Left lung (tissue), 4 donors: ENCODE measurements at regions not wholly inside any gene's neighbourhood (a gene's known extent, or its start where the extent isn't known, plus 50 kb on each side); places are given as distances from the start of the nearest gene placed in this dataset.
"Not testable (repeated sequence)": the region's sequence is repeated elsewhere in the genome, so short reads cannot be mapped to it uniquely, and the experiment has no call there.

ENCODE experiments used
- ATAC-seq: fragments of 200-7000 bp; cut with Tn5 transposase; one replicate; pipeline ENCODE4 v1.9.1; 2020; ENCODE audit warnings: moderate library complexity
- DNase-seq, 4 donors: peaks; one replicate each; pipeline ENCODE4 v3.0.0-alpha.2; 2013 to 2020
- H3K27ac ChIP-seq, 2 donors: fragments of 200-600 bp; sonication (generic) in 1 of 2; one replicate each; pipeline versions ENCODE4 v1.5.0 to v1.8.0; 2020 to 2021
- H3K27me3 ChIP-seq, 2 donors: fragments of 200-600 bp; sonication (generic) in 1 of 2; one replicate each; pipeline versions ENCODE4 v1.5.0 to v1.8.0; 2020 to 2021
- H3K36me3 ChIP-seq, 2 donors: fragments of 200-600 bp; sonication (generic) in 1 of 2; one replicate each; pipeline versions ENCODE4 v1.5.0 to v1.8.0; 2020 to 2021
- H3K4me1 ChIP-seq, 2 donors: fragments of 200-600 bp; one replicate each; pipeline ENCODE4 v1.8.0; 2021
- H3K4me3 ChIP-seq, 2 donors: fragments of 200-600 bp; sonication (generic) in 1 of 2; one replicate each; pipeline versions ENCODE4 v1.5.0 to v1.8.0; 2020 to 2021; ENCODE audit warnings: mild to moderate bottlenecking in 1 of 2
- H3K9me3 ChIP-seq, 2 donors: fragments of 200-600 bp; sonication (generic) in 1 of 2; one replicate each; pipeline versions ENCODE4 v1.5.0 to v1.8.0; 2020 to 2021
- CTCF ChIP-seq, 2 donors: fragments of 200-600 bp; sonication (generic) in 1 of 2; IDR thresholded peaks; one replicate each; pipeline versions ENCODE4 v1.5.0 to v1.8.0; 2021; ENCODE audit warnings: antibody characterized with exemption in 2 of 2
- intact Hi-C, 2 donors: fragments of 100-400 bp; cut with DNase I; formaldehyde crosslinking; loops; one replicate each; pipeline versions ENCODE4 v1.11.2 to v1.14.2; 2022
- donor health status: DM: no; HTN: yes; CAD: no.
- donor health status: DM: no; HTN: no; CAD: no.

DNA sequence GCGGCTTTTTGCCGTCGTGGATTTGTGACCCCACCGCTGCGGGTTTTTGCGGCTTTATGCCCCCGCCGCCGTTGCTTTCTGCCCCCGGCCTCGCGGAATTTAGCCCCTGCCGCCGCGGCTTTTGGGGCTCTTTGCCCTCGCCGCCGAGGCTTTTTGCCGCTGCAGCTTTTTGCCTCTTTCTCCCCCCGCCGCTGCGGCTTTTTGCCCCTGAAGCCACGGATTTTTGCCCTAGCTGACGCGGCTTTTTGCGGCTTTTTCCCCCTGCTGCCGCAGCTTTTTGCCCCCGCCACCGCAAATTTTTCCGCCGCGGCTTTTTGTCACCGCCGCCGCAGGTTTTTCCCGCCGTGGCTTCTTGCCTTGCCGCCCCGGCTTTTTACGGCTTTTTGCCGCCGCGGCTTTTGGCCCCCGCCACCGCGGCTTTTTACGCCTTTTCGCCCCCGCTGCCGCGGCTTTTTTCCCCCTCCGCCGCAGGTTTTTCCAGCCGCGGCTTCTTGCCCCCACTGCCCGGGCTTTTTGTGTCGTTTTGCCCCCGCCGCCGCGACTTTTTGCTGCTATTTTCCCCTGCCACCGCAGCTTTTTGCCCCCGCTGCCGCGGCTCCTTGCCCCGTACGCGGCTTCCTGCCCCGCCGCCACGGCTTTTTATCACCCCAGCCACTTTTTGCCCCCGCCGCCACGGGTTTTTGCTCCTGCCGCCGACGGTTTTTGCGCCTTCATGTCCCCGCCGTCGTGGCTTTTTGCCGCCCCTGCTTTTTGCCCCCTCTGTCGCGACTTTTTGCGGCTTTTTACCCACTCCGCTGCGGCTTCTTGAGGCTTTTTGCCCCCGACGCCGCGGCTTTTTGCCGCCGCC is 3933.6 kb downstream of the SRGAP2C start:
- Histone ChIP-seq H3K36me3 (no peaks in the 10 kb centered on the region), H3K27me3 (no peaks in the 10 kb centered on the region), H3K4me1 (no peaks in the 10 kb centered on the region), H3K27ac (no peak overlapping the region), H3K9me3 (peaks cover 0 to 47% of the 10 kb centered on the region in 2 donors), H3K4me3 (no peak overlapping the region)
- TF ChIP-seq CTCF (IDR thresholded peaks at IDR 0.05), result no peak
- DNase-seq (peak in 1 of 4 donors; percentile 68), ATAC-seq (no peak)
- intact Hi-C loops, result no loop called here

- Histone ChIP-seq H3K27me3 (no peaks in the 10 kb centered on the region), H3K9me3 (peaks cover 0 to 50% of the 10 kb centered on the region in 2 donors), H3K36me3 (no peaks in the 10 kb centered on the region), H3K27ac (no peak overlapping the region), H3K4me1 (no peaks in the 10 kb centered on the region), H3K4me3 (no peak overlapping the region)
- peak in 1 of 4 donors; percentile 35 for DNase-seq
- no peak for TF ChIP-seq CTCF (IDR thresholded peaks at IDR 0.05)
- intact Hi-C loops, result no loop called here
- no peak for ATAC-seq
Measured at GRCh38 chr1:125119024-125119441, 3934.3 kb downstream of the SRGAP2C start.

DNA sequence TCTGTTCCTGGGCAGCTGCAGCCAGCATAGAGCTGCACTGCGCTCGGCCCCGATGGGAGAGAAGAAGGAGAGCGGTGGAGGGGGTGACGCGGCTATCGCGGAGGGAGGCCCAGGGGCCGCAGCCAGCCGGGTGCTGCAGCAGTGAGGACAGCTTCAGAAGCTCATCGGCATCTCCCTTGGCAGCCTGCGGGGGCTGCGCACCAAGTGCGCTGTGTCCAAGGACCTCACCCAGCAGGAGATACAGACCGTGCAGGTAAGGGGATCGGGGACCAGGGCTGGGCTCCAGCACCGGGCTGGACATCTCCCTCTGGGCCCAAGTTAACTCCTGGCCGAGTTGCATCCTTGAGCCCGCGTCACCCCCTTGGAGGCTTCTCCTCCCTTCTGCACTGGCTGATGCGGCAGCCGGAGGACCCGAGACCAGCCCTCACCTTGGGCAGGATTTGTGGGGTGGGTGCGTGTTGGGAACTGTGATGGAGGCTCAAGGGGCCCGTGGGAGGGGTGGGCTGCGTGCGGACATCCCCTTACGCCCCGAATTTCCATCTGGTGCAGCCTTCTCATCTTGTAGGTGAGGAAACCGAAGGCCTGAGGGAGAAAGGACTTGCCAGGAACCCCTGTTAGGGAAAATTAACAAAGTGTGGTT is 3934.9 kb downstream of the SRGAP2C start:
- H3K27ac ChIP-seq, H3K36me3 ChIP-seq, H3K4me1 ChIP-seq, H3K27me3 ChIP-seq, H3K4me3 ChIP-seq, intact Hi-C loops, ATAC-seq: not testable (repeated sequence)
- DNase-seq, result peak in 1 of 4 donors; percentile 56
- H3K9me3 ChIP-seq, result peaks cover 0 to 55% of the 10 kb centered on the region in 2 donors

DNA sequence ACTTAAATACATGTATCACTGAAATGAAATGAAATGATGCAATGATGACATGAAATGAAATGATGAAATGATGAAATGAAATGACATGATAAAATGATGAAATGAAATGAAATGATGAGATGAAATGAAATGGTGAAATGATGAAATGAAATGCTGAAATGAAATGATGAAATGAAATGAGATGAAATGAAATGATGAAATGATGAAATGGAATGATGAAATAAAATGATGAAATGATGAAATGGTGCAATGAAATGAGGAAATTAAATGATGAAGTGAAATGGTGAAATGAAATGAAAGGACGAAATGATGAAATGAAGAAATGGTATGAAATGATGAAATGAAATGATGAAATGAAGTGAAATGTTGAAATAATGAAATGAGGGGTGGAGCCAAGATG is 3937.8 kb downstream of the SRGAP2C start:
- H3K9me3 ChIP-seq, result peaks cover 0 to 62% of the 10 kb centered on the region in 2 donors
- H3K27ac ChIP-seq, H3K4me1 ChIP-seq, ATAC-seq, H3K27me3 ChIP-seq, H3K4me3 ChIP-seq, intact Hi-C loops, H3K36me3 ChIP-seq, DNase-seq: not testable (repeated sequence)
